ENCODE measurements at regions not wholly inside any gene's neighbourhood (a gene's known extent, or its start where the extent isn't known, plus 50 kb on each side); places are given as distances from the start of the nearest gene placed in this dataset.

GRCh38 chr21:16742131-16742641 is 770.7 kb upstream of the CXADR start:
- Mint-ChIP-seq H3K27ac (ENCODE audit: unreplicated experiment) (no peak overlapping the region), H3K27me3 (ENCODE audit: unreplicated experiment) (peaks cover 2% of the 10 kb centered on the region), H3K4me3 (ENCODE audit: unreplicated experiment) (no peak overlapping the region), H3K4me1 (ENCODE audit: unreplicated experiment) (no peaks in the 10 kb centered on the region), H3K9me3 (ENCODE audit: unreplicated experiment) (no peaks in the 10 kb centered on the region), H3K36me3 (ENCODE audit: low read depth, unreplicated experiment) (no peaks in the 10 kb centered on the region)
- TF ChIP-seq CTCF (IDR thresholded peaks at IDR 0.05; ENCODE audit: unreplicated experiment) = no peak
- DNase-seq (ENCODE audit: low spot score) = no peak

GRCh38 chr21:16742741-16743140 is 770.1 kb upstream of the CXADR start:
- Mint-ChIP-seq H3K27ac (ENCODE audit: unreplicated experiment) (no peak overlapping the region), H3K36me3 (ENCODE audit: low read depth, unreplicated experiment) (no peaks in the 10 kb centered on the region), H3K27me3 (ENCODE audit: unreplicated experiment) (peaks cover 2% of the 10 kb centered on the region), H3K4me3 (ENCODE audit: unreplicated experiment) (no peak overlapping the region), H3K9me3 (ENCODE audit: unreplicated experiment) (no peaks in the 10 kb centered on the region), H3K4me1 (ENCODE audit: unreplicated experiment) (no peaks in the 10 kb centered on the region)
- DNase-seq (ENCODE audit: low spot score) = no peak
- no peak for TF ChIP-seq CTCF (IDR thresholded peaks at IDR 0.05; ENCODE audit: unreplicated experiment)

GRCh38 chr21:16743317-16743716 is 769.5 kb upstream of the CXADR start:
- no peak overlapping the region for H3K27ac Mint-ChIP-seq (ENCODE audit: unreplicated experiment)
- H3K36me3 Mint-ChIP-seq (ENCODE audit: low read depth, unreplicated experiment) = no peaks in the 10 kb centered on the region
- no peak for DNase-seq (ENCODE audit: low spot score)
- H3K27me3 Mint-ChIP-seq (ENCODE audit: unreplicated experiment) = peaks cover 2% of the 10 kb centered on the region
- no peak overlapping the region for H3K4me3 Mint-ChIP-seq (ENCODE audit: unreplicated experiment)
- no peaks in the 10 kb centered on the region for H3K9me3 Mint-ChIP-seq (ENCODE audit: unreplicated experiment)
- TF ChIP-seq CTCF (IDR thresholded peaks at IDR 0.05; ENCODE audit: unreplicated experiment) = no peak
- H3K4me1 Mint-ChIP-seq (ENCODE audit: unreplicated experiment) = no peaks in the 10 kb centered on the region

- Mint-ChIP-seq H3K9me3 (ENCODE audit: unreplicated experiment) (no peaks in the 10 kb centered on the region), H3K36me3 (ENCODE audit: low read depth, unreplicated experiment) (no peaks in the 10 kb centered on the region), H3K4me1 (ENCODE audit: unreplicated experiment) (no peaks in the 10 kb centered on the region), H3K4me3 (ENCODE audit: unreplicated experiment) (no peak overlapping the region), H3K27me3 (ENCODE audit: unreplicated experiment) (no peaks in the 10 kb centered on the region), H3K27ac (ENCODE audit: unreplicated experiment) (no peak overlapping the region)
- no peak for TF ChIP-seq CTCF (IDR thresholded peaks at IDR 0.05; ENCODE audit: unreplicated experiment)
- DNase-seq (ENCODE audit: low spot score) = no peak
Measured at GRCh38 chr21:16750926-16751325, 761.9 kb upstream of the CXADR start.

- Mint-ChIP-seq H3K4me3 (ENCODE audit: unreplicated experiment) (no peak overlapping the region), H3K4me1 (ENCODE audit: unreplicated experiment) (no peaks in the 10 kb centered on the region), H3K27me3 (ENCODE audit: unreplicated experiment) (no peaks in the 10 kb centered on the region), H3K36me3 (ENCODE audit: low read depth, unreplicated experiment) (no peaks in the 10 kb centered on the region), H3K9me3 (ENCODE audit: unreplicated experiment) (no peaks in the 10 kb centered on the region), H3K27ac (ENCODE audit: unreplicated experiment) (no peak overlapping the region)
- DNase-seq (ENCODE audit: low spot score) = no peak
- TF ChIP-seq CTCF (IDR thresholded peaks at IDR 0.05; ENCODE audit: unreplicated experiment) = no peak
Measured at GRCh38 chr21:16751695-16752474, 761.0 kb upstream of the CXADR start.
